Ammon's horn (tissue), 1 donor: ENCODE measurements at regions not wholly inside any gene's neighbourhood (a gene's known extent, or its start where the extent isn't known, plus 50 kb on each side); places are given as distances from the start of the nearest gene placed in this dataset.
"Not testable (repeated sequence)": the region's sequence is repeated elsewhere in the genome, so short reads cannot be mapped to it uniquely, and the experiment has no call there.

Experiments
- DNase-seq: peaks from one replicate; pipeline ENCODE4 v3.0.0-alpha.2; 2016; ENCODE audit warnings: low spot score

- no peak for DNase-seq
These were observed 138.9 kb upstream of the ITM2A start for GRCh38 chrX:79506001-79506400.

GRCh38 chrX:79482686-79483085, 115.6 kb upstream of the ITM2A start:
- no peak for DNase-seq

- no peak for DNase-seq
These were observed 110.6 kb upstream of the ITM2A start for GRCh38 chrX:79477691-79478090.

GRCh38 chrX:79466636-79467035, 99.5 kb upstream of the ITM2A start:
- DNase-seq, result no peak

GRCh38 chrX:79462458-79462857, 95.3 kb upstream of the ITM2A start:
- DNase-seq, result no peak

GRCh38 chrX:79456593-79456992, 89.5 kb upstream of the ITM2A start:
- DNase-seq, result not testable (repeated sequence)

- no peak for DNase-seq
These were observed 85.7 kb upstream of the ITM2A start for GRCh38 chrX:79452881-79453280.

GRCh38 chrX:79444694-79445210, 77.6 kb upstream of the ITM2A start:
- no peak for DNase-seq

GRCh38 chrX:79443121-79443520, 76.0 kb upstream of the ITM2A start:
- no peak for DNase-seq

- no peak for DNase-seq
These were observed 73.2 kb upstream of the ITM2A start for GRCh38 chrX:79440336-79440735.
